ENCODE measurements at regions not wholly inside any gene's neighbourhood (a gene's known extent, or its start where the extent isn't known, plus 50 kb on each side); places are given as distances from the start of the nearest gene placed in this dataset.

DNA sequence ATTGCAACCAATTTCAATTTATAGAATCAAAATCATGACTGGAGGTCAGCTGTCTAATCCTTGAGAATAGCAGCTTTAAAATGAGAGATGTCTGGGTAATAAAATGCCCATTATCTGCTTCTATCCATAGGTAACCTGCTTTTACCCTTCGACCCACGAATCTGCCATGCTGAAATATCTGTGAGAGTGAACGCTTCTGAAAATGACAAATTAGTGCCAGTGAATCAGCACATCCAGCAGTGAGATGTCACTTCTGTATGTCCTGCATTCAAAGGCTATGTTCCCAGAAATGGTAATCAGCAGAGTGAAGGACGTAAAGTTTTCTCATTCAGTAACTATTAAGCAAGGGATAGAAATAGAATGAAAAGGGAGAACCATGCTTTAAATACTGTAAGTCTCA is 532.4 kb upstream of the ITGA1 start:
- TF ChIP-seq, protein P1, sequence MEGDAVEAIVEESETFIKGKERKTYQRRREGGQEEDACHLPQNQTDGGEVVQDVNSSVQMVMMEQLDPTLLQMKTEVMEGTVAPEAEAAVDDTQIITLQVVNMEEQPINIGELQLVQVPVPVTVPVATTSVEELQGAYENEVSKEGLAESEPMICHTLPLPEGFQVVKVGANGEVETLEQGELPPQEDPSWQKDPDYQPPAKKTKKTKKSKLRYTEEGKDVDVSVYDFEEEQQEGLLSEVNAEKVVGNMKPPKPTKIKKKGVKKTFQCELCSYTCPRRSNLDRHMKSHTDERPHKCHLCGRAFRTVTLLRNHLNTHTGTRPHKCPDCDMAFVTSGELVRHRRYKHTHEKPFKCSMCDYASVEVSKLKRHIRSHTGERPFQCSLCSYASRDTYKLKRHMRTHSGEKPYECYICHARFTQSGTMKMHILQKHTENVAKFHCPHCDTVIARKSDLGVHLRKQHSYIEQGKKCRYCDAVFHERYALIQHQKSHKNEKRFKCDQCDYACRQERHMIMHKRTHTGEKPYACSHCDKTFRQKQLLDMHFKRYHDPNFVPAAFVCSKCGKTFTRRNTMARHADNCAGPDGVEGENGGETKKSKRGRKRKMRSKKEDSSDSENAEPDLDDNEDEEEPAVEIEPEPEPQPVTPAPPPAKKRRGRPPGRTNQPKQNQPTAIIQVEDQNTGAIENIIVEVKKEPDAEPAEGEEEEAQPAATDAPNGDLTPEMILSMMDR (IDR thresholded peaks at IDR 0.05) = no peak
- no peak for TF ChIP-seq POLR2A (IDR thresholded peaks at IDR 0.05)
